Erythroblast (primary cell): ENCODE measurements at regions not wholly inside any gene's neighbourhood (a gene's known extent, or its start where the extent isn't known, plus 50 kb on each side); places are given as distances from the start of the nearest gene placed in this dataset.

ENCODE experiments used
- DNase-seq, 2 experiments: peaks; one replicate each; lab custom pipeline; 2025; lab: John Stamatoyannopoulos, UW
- GATA1 ChIP-seq: IDR thresholded peaks from 2 replicates; pipeline ENCODE4 v1.6.1; 2011; ENCODE audit warnings: low read depth, mild to moderate bottlenecking, control low read depth, low read length, moderate library complexity
- POLR2A ChIP-seq: IDR thresholded peaks from 2 replicates; pipeline ENCODE4 v1.6.1; 2011; ENCODE audit warnings: mild to moderate bottlenecking, low read length

DNA sequence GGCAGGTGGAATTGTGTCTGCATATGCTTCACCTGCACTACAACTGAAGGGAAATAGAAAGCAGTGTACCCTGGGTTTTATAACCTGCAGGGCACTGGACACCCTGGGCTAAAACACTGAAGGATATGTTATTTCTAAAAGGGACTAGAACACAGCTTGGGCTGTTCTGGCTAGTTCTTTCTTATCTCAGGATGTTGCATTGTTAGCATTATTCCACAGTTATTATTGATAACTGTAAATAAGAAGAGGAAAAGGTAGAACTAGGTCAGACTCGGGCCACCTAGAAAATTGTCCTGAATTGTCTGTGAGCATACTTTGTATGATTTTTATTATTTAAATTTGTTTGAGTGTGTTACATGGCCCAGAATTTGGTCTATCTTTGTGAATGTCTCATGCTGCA, 493.9 kb upstream of the CDH9 start:
- TF ChIP-seq GATA1 (no peak), POLR2A (no peak)
- no peak for DNase-seq

DNA sequence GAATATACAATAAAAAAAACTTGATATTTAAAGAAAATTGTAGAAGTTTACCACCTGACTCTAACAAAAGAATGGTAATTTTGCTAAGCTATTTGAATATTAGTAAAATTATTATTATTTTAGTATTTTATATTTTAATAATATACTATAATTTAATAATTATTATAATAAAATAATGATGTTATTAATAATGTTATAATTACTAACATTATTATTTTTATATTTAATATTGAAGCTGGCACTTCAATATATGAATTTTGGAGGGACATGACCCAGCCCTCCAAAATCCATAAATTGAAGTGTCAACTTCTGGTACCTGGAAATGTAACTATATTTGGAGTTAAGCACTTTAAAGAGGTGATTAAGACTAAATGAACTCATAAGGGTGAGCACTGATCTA, 486.1 kb upstream of the CDH9 start:
- DNase-seq, result no peak
- TF ChIP-seq POLR2A (no peak), GATA1 (no peak)

DNA sequence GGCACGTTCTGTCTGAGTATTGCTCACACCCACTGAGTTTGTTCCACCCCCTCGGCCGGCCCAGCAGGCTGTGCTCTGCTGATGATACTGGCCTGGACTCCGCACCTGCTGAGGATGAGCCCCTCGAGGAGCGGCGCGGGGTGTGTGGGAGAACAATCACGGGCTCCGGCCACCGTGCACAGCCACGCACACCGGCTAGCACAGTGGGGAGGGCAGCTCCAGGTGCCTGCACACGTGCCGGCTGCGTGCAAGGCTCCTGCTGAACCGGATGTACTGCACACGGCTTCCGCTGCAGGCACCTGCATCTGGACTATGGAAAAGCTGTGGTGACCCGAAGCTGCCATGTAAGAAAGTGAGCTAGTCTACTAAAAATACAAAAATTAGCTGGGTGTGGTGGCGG, 485.2 kb upstream of the CDH9 start:
- no peak for DNase-seq
- TF ChIP-seq GATA1 (no peak), POLR2A (no peak)

DNA sequence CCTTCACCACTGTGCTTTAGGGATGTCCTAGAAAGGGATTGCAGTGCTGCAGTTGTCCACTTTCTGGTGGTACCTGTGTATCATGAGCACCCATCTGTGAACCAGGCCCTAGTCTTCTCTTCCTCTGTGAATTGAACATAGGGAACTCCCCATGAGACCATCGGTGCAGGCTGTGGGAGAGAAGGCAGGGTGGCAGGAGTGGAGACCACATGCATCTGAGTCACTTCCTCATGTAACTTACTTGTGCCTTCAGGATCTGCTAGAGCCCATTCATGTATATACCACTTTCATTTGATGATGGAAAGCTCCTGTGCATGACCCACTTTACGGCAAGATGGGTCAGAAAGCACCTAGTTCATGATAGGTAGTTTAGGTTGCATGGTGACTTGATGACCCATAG, 478.1 kb upstream of the CDH9 start:
- TF ChIP-seq POLR2A (no peak), GATA1 (no peak)
- DNase-seq, result no peak

DNA sequence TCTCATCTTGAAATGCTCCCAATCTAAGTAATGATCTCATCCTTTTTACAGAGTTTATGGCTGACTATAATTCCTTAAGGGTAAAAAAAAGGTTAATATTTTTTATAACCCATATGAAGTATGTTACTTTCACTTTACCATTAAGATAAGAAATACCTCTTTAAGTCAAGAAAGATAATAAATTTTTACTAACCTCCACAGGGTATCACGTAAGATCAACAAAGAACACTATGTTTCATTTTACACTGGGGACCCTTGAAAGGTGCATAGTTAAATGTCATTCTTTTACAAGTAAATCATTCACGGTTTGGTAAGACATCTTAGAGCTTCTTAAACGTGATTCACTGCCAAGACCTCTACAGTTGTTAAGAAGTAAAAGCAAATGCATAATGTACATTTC, 472.7 kb upstream of the CDH9 start:
- no peak for DNase-seq
- TF ChIP-seq POLR2A (no peak), GATA1 (no peak)

DNA sequence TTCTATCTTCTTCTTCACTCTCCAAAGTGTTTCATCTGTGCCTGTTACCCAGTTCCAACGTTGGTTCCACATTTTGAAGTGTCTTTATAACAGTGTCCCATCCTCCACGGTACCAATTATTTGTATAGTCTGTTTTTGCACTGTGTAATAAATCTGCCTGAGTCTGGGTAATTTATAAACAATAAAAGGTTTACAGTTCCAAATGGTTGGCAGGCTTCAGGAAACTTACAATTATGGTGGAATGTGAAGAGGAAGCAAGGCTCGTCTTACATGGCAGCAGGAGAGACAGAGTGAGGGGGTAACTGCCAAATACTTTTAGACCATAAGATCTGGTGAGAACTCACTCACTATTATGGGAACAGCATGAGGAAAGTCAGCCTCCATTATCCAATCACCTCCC, 465.4 kb upstream of the CDH9 start:
- TF ChIP-seq POLR2A, result no peak
- TF ChIP-seq GATA1, result no peak
- DNase-seq, result no peak

DNA sequence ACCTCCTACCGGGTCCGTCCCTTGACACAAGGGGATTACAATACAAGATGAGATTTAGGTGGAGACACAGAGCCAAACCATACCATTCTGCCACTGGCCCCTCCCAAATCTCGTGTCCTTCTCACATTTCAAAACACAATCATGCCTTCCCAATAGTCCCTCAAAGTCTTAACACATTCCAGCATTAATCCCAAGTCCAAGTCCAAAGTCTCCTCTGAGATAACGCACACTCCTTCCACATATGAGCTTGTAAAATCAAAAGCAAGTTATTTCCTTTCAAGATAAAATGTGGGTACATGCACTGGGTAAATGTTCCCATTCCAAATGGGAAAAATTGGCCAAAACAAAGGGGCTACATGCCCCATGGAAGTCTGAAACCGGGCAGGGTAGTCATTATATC, 463.9 kb upstream of the CDH9 start:
- TF ChIP-seq GATA1, result no peak
- no peak for TF ChIP-seq POLR2A
- no peak for DNase-seq

DNA sequence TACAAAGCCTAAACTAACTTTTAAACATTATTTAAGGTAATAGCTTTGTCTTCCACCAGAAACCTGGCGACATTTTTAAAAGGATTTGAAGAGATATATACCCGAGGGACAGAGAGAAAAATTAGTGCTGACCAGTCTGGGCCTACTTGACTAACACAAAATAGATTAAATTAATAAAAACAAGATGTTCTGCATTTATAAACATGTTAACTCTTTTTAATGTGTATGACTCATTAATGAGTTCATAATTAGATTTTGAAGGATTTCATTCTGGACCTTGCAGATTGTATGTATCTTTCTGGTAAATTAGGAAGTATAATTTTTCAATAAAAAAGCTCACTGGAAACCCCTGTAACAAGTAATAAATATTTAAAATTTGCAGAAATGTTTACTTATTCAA, 459.1 kb upstream of the CDH9 start:
- DNase-seq, result no peak
- TF ChIP-seq POLR2A, result no peak
- TF ChIP-seq GATA1, result no peak

DNA sequence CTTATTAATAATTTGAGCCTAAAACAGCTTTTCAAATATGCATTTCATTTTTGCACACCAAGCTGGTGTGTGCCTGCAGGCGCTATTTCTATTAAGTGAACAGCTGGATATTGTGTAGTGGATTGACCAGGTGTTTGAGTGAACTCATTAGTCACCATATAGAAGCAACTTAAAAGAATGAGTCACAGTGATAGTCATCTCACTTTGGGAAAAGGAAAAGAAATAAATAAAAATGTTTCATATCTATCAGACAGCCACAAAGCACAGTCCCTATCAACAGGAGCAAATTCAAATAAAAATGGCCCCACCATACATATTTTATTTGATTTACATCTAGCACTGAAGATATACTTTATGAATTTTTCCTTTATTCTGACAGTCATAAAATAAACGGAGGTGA, 456.5 kb upstream of the CDH9 start:
- DNase-seq, result no peak
- TF ChIP-seq POLR2A (no peak), GATA1 (no peak)

DNA sequence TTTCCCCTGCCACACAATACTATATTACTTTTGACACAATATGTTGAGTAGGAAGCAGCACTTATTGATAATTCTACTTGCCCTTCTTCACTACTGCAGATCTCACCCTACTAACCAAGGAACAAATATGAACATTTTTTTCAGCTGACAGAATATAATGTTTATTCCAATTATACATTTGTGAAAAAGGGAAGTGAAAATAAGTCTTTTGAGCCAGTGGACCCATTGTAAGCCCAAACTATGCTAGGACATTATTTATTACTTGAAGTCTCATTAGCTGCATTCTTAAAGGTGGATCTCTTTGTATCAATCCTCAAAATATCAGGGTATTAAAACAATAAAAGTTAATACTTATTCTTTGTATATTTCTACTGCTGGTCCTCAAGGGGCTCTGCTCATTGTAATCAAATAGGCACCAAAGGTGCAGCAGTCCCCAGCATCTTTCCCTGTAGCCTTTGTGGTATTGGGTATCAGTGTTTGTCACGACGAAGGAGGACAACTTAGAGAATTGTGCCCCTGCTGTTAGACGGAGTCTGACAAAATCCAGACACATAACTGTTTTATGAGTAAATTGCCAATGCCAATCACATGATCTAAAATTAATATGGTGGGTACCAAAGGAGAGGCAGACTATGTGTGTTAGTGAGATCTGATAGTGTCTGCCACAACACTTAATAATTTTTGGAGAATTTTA, 453.5 kb upstream of the CDH9 start:
- DNase-seq, result no peak
- TF ChIP-seq GATA1, result no peak
- TF ChIP-seq POLR2A, result no peak

DNA sequence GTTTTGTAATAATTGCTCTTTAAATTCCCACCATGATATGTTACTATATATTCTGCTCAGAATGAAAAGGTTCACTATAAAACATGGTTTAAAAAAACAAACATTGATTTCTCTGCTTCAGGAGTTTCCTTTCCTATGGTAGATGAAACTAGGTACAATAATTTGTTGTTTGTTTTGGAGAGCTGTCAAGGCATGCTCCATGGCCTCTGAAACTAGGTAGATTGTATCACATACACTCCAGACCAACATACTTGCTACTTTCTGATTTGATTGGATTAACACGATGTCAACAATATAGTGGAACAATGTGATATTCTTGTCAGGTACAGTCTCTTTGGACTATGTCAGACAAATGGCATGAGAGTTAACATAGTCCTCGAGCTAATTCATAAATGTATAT, 452.7 kb upstream of the CDH9 start:
- DNase-seq, result no peak
- TF ChIP-seq GATA1, result no peak
- no peak for TF ChIP-seq POLR2A

DNA sequence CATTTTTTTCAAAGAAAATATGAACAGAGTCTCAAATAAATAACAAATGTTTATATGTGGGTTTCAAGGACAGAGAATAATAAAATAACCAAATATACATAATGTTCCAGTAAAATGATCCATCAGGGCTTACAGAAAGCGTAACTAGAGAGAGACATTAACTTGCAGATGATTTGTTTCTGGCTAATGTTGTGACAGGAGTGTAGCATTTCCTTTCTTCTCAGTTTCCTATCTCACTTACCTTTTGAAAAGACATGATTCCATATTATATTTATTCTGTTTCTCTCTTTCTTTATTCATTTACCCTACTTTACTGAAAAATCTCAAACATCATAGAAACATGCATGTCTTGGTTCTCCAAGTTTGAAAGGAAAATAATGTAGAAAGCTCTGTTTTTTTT, 451.3 kb upstream of the CDH9 start:
- TF ChIP-seq GATA1 (no peak), POLR2A (no peak)
- DNase-seq, result no peak

DNA sequence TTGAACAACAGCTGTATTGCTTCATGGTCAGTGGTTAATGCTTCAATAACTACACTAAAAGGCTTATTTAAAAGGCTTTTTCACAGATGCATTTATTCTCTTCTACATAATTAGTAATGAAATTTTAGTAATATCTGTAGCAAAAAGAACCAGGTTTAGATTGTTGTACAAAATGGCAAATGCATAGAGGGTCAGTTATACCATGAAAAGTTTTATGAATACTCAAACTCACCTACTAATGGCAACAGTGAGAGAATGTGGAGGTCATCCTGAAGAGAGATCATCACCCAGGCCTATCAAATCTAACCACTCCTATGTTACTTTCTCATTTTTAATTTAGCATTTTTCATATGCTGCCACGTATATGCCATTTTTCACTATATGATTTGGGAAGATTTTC, 444.3 kb upstream of the CDH9 start:
- no peak for DNase-seq
- no peak for TF ChIP-seq GATA1
- TF ChIP-seq POLR2A, result no peak

DNA sequence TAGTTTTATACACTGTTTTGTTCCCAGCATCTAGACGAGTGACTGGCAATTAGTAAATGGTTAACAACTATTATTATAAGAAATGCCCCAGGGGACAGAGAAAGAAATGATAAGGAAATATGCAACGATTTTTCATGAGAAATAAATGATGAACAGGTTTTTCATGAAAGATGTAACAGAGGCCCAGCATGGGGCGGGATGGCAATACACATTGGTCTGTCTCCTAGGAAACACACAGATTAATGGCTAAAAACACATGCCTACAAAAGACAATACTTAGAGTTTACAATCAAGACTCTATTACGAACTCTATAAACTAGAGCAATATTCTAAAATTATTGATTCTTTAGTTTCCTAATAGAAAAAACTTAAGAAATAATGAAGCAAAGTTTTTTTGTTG, 441.5 kb upstream of the CDH9 start:
- TF ChIP-seq GATA1 (no peak), POLR2A (no peak)
- DNase-seq, result no peak

DNA sequence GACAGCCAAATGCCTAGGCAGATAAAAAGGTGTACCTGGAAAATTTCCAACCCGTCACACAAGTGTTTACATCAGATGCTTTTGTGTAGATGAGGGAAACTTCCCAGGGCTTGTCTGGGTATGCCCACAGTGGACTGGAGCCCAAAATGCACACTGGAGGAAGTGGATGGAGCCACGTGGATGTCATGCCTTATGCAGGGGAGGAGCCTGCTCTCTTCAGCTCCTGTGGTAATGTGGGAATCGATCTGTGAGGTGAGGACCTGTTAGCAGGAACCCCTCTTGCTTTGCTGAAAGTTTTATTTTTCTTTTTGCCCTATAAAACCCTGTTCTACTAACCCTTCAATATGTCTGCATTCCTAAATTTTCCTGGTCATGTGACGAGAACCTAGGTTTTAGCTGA, 439.2 kb upstream of the CDH9 start:
- TF ChIP-seq POLR2A (no peak), GATA1 (no peak)
- DNase-seq, result no peak
